ENCODE measurements at regions not wholly inside any gene's neighbourhood (a gene's known extent, or its start where the extent isn't known, plus 50 kb on each side); places are given as distances from the start of the nearest gene placed in this dataset.

DNA sequence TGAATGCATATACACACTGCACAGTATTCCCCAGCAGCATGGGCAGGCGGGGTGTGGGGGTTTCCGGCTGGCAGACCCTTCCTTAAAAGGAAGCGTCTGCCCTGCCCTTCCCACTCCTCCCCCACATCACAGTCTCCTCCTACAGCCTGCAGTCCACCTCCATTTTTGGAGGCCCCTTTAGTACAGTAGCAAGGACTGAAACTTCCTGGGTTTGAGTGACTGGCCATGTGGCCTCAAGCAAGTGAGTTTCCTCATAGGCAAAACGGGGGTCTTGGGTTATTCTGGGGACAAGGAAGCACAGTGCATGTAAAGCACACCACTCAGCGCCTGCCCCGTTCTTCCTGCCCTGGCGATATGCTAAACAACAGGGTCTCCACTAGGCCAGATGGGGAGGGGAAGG, 62.1 kb upstream of the COL13A1 start:
- TF ChIP-seq POLR2A (IDR thresholded peaks at IDR 0.05) = no peak
- TF ChIP-seq POLR2AphosphoS5 (IDR thresholded peaks at IDR 0.05) = no peak
- TF ChIP-seq, protein P1, sequence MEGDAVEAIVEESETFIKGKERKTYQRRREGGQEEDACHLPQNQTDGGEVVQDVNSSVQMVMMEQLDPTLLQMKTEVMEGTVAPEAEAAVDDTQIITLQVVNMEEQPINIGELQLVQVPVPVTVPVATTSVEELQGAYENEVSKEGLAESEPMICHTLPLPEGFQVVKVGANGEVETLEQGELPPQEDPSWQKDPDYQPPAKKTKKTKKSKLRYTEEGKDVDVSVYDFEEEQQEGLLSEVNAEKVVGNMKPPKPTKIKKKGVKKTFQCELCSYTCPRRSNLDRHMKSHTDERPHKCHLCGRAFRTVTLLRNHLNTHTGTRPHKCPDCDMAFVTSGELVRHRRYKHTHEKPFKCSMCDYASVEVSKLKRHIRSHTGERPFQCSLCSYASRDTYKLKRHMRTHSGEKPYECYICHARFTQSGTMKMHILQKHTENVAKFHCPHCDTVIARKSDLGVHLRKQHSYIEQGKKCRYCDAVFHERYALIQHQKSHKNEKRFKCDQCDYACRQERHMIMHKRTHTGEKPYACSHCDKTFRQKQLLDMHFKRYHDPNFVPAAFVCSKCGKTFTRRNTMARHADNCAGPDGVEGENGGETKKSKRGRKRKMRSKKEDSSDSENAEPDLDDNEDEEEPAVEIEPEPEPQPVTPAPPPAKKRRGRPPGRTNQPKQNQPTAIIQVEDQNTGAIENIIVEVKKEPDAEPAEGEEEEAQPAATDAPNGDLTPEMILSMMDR (IDR thresholded peaks at IDR 0.05 in 8 of 11, conservative IDR thresholded peaks at IDR 0.05 in 3 of 11) = no peak
